HCT116 (cell line): ENCODE measurements at regions not wholly inside any gene's neighbourhood (a gene's known extent, or its start where the extent isn't known, plus 50 kb on each side); places are given as distances from the start of the nearest gene placed in this dataset.

Experiments used
- ATAC-seq: fragments of 200-7000 bp; cut with Tn5 transposase; 2 replicates; pipeline ENCODE4 v1.9.1; 2020; ENCODE audit warnings: mild to moderate bottlenecking, moderate library complexity
- BruUV-seq: library from RNA; stranded (reverse); fragments of 400-500 nt; replicated peaks from 2 replicates; lab custom pipeline; 2021; lab: Mats Ljungman, UMichigan
- CTCF ChIA-PET: fragments of 300-600 bp; sonication (Branson Sonifier 250); formaldehyde crosslinking; loops from one replicate; lab custom pipeline; 2021; ENCODE audit warnings: antibody characterized with exemption; lab: Charles Lee
- POLR2A ChIA-PET: fragments of 300-600, 350-600 bp; sonication (Branson Sonifier 250); formaldehyde crosslinking; loops from one replicate; lab custom pipeline; 2021; ENCODE audit warnings: antibody characterized with exemption; lab: Charles Lee
- RAD21 ChIA-PET, 2 experiments: fragments of 300-600 bp; sonication (Branson Sonifier 250); formaldehyde crosslinking; loops; one replicate each; lab custom pipeline; 2023; ENCODE audit warnings: low total read pairs in 2 of 2; ENCODE audit not compliant: uncharacterized antibody in 2 of 2, unreplicated experiment in 2 of 2, low non-redundant PET in 1 of 2; lab: Charles Lee
- DNase-seq: peaks from one replicate; pipeline ENCODE4 v3.0.0-alpha.2; 2010; ENCODE audit warnings: low read depth, low spot score
- H2AFZ ChIP-seq: fragments of 200-600 bp; shearing (Covaris generic), sonication (generic); 2 replicates; pipeline ENCODE4 v1.6.1; 2017; ENCODE audit warnings: low read depth, mixed run types, mixed read lengths, antibody characterized with exemption, low read length; ENCODE audit not compliant: poor library complexity, severe bottlenecking
- H3K27ac ChIP-seq: 2 replicates; pipeline ENCODE4 v1.5.1; 2012; ENCODE audit warnings: low read depth, low read length
- H3K27me3 ChIP-seq: fragments of 200-600 bp; sonication (generic); 2 replicates; pipeline ENCODE4 v1.6.1; 2016; ENCODE audit warnings: mixed run types, low read length, mixed read lengths; ENCODE audit not compliant: insufficient read depth
- H3K36me3 ChIP-seq, 2 experiments: fragments of 200-500 bp in 1 of 2; fragments of 200-600 bp in 1 of 2; sonication (Bioruptor generic) in 1 of 2; sonication (generic) in 1 of 2; 2 replicates each; pipeline versions ENCODE4 v1.5.1 to v1.6.1; 2014 to 2016; ENCODE audit warnings: low read length in 2 of 2, inconsistent platforms in 1 of 2, mixed read lengths in 1 of 2, mixed run types in 1 of 2; ENCODE audit not compliant: insufficient read depth in 2 of 2, control insufficient read depth in 1 of 2
- H3K4me1 ChIP-seq, 2 experiments: fragments of 200-600 bp in 1 of 2; sonication (generic) in 1 of 2; 2 replicates each; pipeline versions ENCODE4 v1.5.1 to v1.6.1; 2012 to 2017; ENCODE audit warnings: low read length in 2 of 2, inconsistent platforms in 1 of 2, mild to moderate bottlenecking in 1 of 2, mixed read lengths in 1 of 2, mixed run types in 1 of 2, moderate library complexity in 1 of 2; ENCODE audit not compliant: insufficient read depth in 2 of 2, control insufficient read depth in 1 of 2
- H3K4me2 ChIP-seq: fragments of 200-600 bp; sonication (generic); 2 replicates; pipeline ENCODE4 v1.6.1; 2017; ENCODE audit warnings: mixed run types, low read length, mixed read lengths
- H3K4me3 ChIP-seq, 2 experiments: fragments of 200-600 bp in 1 of 2; sonication (generic) in 1 of 2; replicated peaks in 1 of 2; 2 replicates each; pipeline ENCODE4 v1.5.1; 2011 to 2016; ENCODE audit warnings: low read length in 2 of 2, control low read depth in 1 of 2, low read depth in 1 of 2, mild to moderate bottlenecking in 1 of 2, mixed read lengths in 1 of 2, mixed run types in 1 of 2
- H3K79me2 ChIP-seq: fragments of 200-600 bp; sonication (generic); 2 replicates; pipeline ENCODE4 v1.6.1; 2017; ENCODE audit warnings: mild to moderate bottlenecking, mixed run types, low read length, moderate library complexity, mixed read lengths; ENCODE audit not compliant: insufficient read depth
- H3K9ac ChIP-seq: fragments of 200-600 bp; sonication (generic); 2 replicates; pipeline ENCODE4 v1.6.1; 2016; ENCODE audit warnings: low read length, mixed read lengths
- H3K9me2 ChIP-seq: fragments of 200-600 bp; sonication (generic), shearing (Covaris generic); 2 replicates; pipeline ENCODE4 v1.6.1; 2017; ENCODE audit warnings: mixed run types, mild to moderate bottlenecking, moderate library complexity; ENCODE audit not compliant: insufficient read depth
- H3K9me3 ChIP-seq, 2 experiments: fragments of 200-500 bp in 1 of 2; fragments of 200-600 bp in 1 of 2; sonication (Bioruptor generic) in 1 of 2; sonication (generic) in 1 of 2; 2 replicates each; pipeline ENCODE4 v1.6.1; 2014 to 2017; ENCODE audit warnings: low read length in 2 of 2, mixed read lengths in 2 of 2, inconsistent platforms in 1 of 2, low read depth in 1 of 2, mild to moderate bottlenecking in 1 of 2, mixed run types in 1 of 2, moderate library complexity in 1 of 2; ENCODE audit not compliant: control insufficient read depth in 1 of 2, insufficient read depth in 1 of 2
- H4K20me1 ChIP-seq: fragments of 200-600 bp; sonication (generic), shearing (Covaris generic); 2 replicates; pipeline ENCODE4 v1.6.1; 2017; ENCODE audit warnings: mixed run types, mild to moderate bottlenecking, moderate library complexity; ENCODE audit not compliant: insufficient read depth
- ATF3 ChIP-seq: IDR thresholded peaks from 2 replicates; pipeline ENCODE4 v1.6.1; 2012
- CBX3 ChIP-seq: IDR thresholded peaks from 2 replicates; pipeline ENCODE4 v1.6.1; 2012; ENCODE audit warnings: low read depth
- EGR1 ChIP-seq: IDR thresholded peaks from 2 replicates; pipeline ENCODE4 v1.6.1; 2012; ENCODE audit warnings: low read depth
- EZH2 ChIP-seq: fragments of 200-600 bp; sonication (generic); IDR thresholded peaks from 2 replicates; pipeline ENCODE4 v1.6.1; 2017; ENCODE audit warnings: antibody characterized with exemption, mixed run types
- EZH2phosphoT487 ChIP-seq: fragments of 200-600 bp; IDR thresholded peaks from 2 replicates; pipeline ENCODE4 v1.6.1; 2018; ENCODE audit warnings: antibody characterized with exemption, borderline replicate concordance
- FOSL1 ChIP-seq: IDR thresholded peaks from 2 replicates; pipeline ENCODE4 v1.6.1; 2012; ENCODE audit warnings: low read depth
- POLR2A ChIP-seq: IDR thresholded peaks from 2 replicates; pipeline ENCODE4 v1.7.0; 2011; ENCODE audit warnings: borderline replicate concordance; ENCODE audit not compliant: insufficient read depth, insufficient read length; ENCODE audit errors: extremely low read depth
- RAD21 ChIP-seq: IDR thresholded peaks from 2 replicates; pipeline ENCODE4 v1.6.1; 2012; ENCODE audit warnings: low read depth, mild to moderate bottlenecking
- SIN3A ChIP-seq: IDR thresholded peaks from 2 replicates; pipeline ENCODE4 v1.6.1; 2012; ENCODE audit warnings: low read depth
- SP1 ChIP-seq: IDR thresholded peaks from 2 replicates; pipeline ENCODE4 v1.6.1; 2012; ENCODE audit warnings: low read depth
- YY1 ChIP-seq: IDR thresholded peaks from 2 replicates; pipeline ENCODE4 v1.6.1; 2011; ENCODE audit warnings: low read length, low read depth, moderate library complexity, mild to moderate bottlenecking; ENCODE audit not compliant: insufficient replicate concordance; ENCODE audit errors: extremely low read depth
- intact Hi-C: fragments of 100-400 bp; cut with micrococcal nuclease; formaldehyde crosslinking; loops from 2 replicates; pipeline ENCODE4 v1.10.0; 2022
- TF ChIP-seq, protein P1 (sequence below), 3 experiments: fragments of 200-600 bp in 1 of 3; sonication (generic) in 1 of 3; IDR thresholded peaks in 2 of 3; conservative IDR thresholded peaks in 1 of 3; 2 replicates each; pipeline ENCODE4 v1.5.1; 2012 to 2017; ENCODE audit warnings: low read depth in 2 of 3, low read length in 2 of 3, antibody characterized with exemption in 1 of 3, borderline replicate concordance in 1 of 3, control low read depth in 1 of 3, mild to moderate bottlenecking in 1 of 3, mixed read lengths in 1 of 3, mixed run types in 1 of 3, moderate library complexity in 1 of 3; ENCODE audit not compliant: insufficient read depth in 1 of 3
- TF ChIP-seq, protein P2 (sequence below): IDR thresholded peaks from 2 replicates; pipeline ENCODE4 v1.6.1; 2012
- TF ChIP-seq, protein P3 (sequence below): IDR thresholded peaks from 2 replicates; pipeline ENCODE4 v1.6.1; 2012; ENCODE audit warnings: low read depth

DNA sequence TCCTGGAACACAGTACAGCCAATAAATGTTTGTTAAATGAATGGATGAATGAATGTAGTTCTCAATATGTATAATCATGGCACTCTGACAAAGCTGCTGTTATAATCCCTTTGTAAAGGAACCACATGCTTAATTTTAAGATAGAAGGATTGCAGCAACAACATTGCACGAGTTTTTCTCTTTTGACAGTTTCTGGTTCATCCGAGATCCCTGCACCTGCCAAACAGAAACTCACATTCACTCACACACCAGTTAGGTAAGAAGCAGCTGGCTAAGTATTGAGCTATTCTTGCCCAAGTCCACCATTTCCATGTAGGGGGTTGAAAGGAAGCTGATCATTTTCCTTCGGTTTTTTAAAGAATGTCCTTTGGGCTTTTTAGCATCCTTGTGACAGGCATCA, 133.7 kb upstream of the MAP1B start (continued):
- TF ChIP-seq CBX3 (no peak), EZH2phosphoT487 (no peak), YY1 (no peak), EZH2 (no peak), RAD21 (no peak), SIN3A (no peak), POLR2A (no peak), ATF3 (no peak)
- TF ChIP-seq, all 23 proteins: peak for 0

DNA sequence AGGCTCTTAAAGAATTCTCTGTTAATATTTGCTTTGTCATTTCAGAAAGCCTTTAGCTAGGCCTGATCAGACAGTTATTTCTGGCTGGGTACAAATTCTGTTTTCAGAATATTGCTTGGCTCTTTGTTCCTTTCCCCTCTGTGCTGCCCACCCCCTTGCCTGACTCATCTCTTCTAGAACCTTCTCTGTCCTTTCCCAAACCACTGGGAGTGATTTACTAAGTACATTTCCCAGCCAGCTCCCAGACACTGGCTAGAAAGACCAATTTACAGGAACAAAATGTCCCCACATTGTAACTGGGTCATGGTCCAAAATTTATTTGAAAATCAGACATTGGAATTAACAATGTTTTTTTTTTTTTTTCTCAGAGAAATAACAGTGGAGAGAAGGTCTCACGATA, 133.1 kb upstream of the MAP1B start:
- no peaks in the 10 kb centered on the region for H3K79me2 ChIP-seq
- intact Hi-C loops, result no loop called here
- no peaks in the 10 kb centered on the region for H3K4me1 ChIP-seq
- no peaks in the 10 kb centered on the region for H3K27me3 ChIP-seq
- no peaks in the 10 kb centered on the region for H3K36me3 ChIP-seq
- ATAC-seq, result no peak
- no peaks in the 10 kb centered on the region for H3K9me3 ChIP-seq
- TF ChIP-seq EGR1, result no peak
- TF ChIP-seq EZH2, result no peak
- TF ChIP-seq FOSL1, result no peak
- no peak for TF ChIP-seq EZH2phosphoT487
- H4K20me1 ChIP-seq, result no peaks in the 10 kb centered on the region
- H3K9ac ChIP-seq, result no peak overlapping the region
- H3K4me3 ChIP-seq, result no peak overlapping the region
- BruUV-seq, result no TSS peak
- DNase-seq, result no peak
- POLR2A ChIA-PET, result no interaction called here
- CTCF ChIA-PET, result no interaction called here
- no peak overlapping the region for H3K27ac ChIP-seq
- RAD21 ChIA-PET, result no interaction called here
- no peak overlapping the region for H2AFZ ChIP-seq
- H3K9me2 ChIP-seq, result no peaks in the 10 kb centered on the region
- H3K4me2 ChIP-seq, result no peak overlapping the region

DNA sequence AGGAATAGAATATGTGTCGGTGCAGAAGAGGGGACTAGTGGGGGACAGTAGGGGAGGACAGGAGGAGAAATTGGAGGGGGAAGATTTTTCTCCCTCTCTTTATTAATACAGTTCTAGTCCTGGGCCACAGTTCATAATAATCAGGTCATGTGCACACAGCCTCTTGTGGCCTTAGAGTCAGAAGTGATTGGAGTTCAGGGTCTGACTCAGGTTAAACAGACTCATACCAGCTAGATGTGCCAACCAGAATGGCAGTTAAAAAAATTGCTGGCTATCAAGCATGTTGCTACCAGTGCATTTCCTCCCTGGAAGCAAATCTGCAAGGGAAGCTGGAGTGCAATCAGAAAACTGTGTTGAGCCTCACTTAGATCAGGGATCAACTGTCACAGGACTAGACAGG, 132.7 kb upstream of the MAP1B start:
- RAD21 ChIA-PET, result no interaction called here
- no TSS peak for BruUV-seq
- H3K9ac ChIP-seq, result no peak overlapping the region
- no peak overlapping the region for H3K27ac ChIP-seq
- no peak overlapping the region for H3K4me2 ChIP-seq
- no peak overlapping the region for H2AFZ ChIP-seq
- H3K36me3 ChIP-seq, result no peaks in the 10 kb centered on the region
- no peak for ATAC-seq
- H3K4me1 ChIP-seq, result no peaks in the 10 kb centered on the region
- no peaks in the 10 kb centered on the region for H4K20me1 ChIP-seq
- CTCF ChIA-PET, result no interaction called here
- H3K79me2 ChIP-seq, result no peaks in the 10 kb centered on the region
- H3K9me2 ChIP-seq, result no peaks in the 10 kb centered on the region
- no peaks in the 10 kb centered on the region for H3K27me3 ChIP-seq
- POLR2A ChIA-PET, result no interaction called here
- no peak overlapping the region for H3K4me3 ChIP-seq
- H3K9me3 ChIP-seq, result no peaks in the 10 kb centered on the region
- intact Hi-C loops, result no loop called here
- DNase-seq, result no peak
- TF ChIP-seq, protein P1, sequence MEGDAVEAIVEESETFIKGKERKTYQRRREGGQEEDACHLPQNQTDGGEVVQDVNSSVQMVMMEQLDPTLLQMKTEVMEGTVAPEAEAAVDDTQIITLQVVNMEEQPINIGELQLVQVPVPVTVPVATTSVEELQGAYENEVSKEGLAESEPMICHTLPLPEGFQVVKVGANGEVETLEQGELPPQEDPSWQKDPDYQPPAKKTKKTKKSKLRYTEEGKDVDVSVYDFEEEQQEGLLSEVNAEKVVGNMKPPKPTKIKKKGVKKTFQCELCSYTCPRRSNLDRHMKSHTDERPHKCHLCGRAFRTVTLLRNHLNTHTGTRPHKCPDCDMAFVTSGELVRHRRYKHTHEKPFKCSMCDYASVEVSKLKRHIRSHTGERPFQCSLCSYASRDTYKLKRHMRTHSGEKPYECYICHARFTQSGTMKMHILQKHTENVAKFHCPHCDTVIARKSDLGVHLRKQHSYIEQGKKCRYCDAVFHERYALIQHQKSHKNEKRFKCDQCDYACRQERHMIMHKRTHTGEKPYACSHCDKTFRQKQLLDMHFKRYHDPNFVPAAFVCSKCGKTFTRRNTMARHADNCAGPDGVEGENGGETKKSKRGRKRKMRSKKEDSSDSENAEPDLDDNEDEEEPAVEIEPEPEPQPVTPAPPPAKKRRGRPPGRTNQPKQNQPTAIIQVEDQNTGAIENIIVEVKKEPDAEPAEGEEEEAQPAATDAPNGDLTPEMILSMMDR (IDR thresholded peaks at IDR 0.05 in 2 of 3, conservative IDR thresholded peaks at IDR 0.05 in 1 of 3; ENCODE audit: borderline replicate concordance in 1 of 3, insufficient read depth in 1 of 3, low read depth in 2 of 3, low read length in 2 of 3), result no peak
- TF ChIP-seq SP1 (no peak), ATF3 (no peak), EZH2phosphoT487 (no peak)
- TF ChIP-seq, protein P2, sequence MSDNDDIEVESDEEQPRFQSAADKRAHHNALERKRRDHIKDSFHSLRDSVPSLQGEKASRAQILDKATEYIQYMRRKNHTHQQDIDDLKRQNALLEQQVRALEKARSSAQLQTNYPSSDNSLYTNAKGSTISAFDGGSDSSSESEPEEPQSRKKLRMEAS, result no peak
- TF ChIP-seq, protein P3, sequence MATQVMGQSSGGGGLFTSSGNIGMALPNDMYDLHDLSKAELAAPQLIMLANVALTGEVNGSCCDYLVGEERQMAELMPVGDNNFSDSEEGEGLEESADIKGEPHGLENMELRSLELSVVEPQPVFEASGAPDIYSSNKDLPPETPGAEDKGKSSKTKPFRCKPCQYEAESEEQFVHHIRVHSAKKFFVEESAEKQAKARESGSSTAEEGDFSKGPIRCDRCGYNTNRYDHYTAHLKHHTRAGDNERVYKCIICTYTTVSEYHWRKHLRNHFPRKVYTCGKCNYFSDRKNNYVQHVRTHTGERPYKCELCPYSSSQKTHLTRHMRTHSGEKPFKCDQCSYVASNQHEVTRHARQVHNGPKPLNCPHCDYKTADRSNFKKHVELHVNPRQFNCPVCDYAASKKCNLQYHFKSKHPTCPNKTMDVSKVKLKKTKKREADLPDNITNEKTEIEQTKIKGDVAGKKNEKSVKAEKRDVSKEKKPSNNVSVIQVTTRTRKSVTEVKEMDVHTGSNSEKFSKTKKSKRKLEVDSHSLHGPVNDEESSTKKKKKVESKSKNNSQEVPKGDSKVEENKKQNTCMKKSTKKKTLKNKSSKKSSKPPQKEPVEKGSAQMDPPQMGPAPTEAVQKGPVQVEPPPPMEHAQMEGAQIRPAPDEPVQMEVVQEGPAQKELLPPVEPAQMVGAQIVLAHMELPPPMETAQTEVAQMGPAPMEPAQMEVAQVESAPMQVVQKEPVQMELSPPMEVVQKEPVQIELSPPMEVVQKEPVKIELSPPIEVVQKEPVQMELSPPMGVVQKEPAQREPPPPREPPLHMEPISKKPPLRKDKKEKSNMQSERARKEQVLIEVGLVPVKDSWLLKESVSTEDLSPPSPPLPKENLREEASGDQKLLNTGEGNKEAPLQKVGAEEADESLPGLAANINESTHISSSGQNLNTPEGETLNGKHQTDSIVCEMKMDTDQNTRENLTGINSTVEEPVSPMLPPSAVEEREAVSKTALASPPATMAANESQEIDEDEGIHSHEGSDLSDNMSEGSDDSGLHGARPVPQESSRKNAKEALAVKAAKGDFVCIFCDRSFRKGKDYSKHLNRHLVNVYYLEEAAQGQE, result no peak
